ENCODE measurements at regions not wholly inside any gene's neighbourhood (a gene's known extent, or its start where the extent isn't known, plus 50 kb on each side); places are given as distances from the start of the nearest gene placed in this dataset.

DNA sequence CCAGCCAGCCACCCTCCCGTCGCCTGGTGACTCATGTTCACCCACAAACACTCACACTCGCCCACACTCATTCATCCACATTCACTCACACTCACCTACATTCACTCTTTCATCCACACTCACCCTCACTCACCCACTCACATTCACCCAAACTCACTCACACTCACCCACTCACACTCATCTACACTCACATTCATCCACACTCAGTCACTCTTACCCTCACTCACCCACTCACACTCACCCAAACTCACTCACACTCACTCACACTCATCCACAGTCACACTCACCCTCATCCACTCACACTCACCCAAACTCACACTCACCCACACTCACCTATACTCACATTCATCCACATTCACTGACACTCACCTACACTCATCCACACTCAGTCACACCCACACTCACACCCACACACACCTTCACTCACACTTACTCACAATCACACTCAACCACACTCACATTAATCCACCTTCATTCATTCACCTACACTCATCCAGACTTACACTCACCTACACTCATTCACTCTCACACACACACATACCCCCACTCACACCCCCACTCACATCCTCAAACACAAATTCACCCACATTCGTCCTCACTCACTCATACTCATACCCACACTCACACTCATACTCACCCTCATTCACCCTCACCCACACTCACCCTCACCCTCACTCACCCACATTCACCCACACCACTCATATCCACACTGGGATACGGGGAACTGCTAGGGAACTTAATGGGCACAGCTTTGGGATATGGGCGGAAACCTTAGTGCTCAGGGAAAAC lies 2221.6 kb upstream of the AGA start:
- H3K79me1 ChIP-seq (ENCODE audit: low read length) = no peaks in the 10 kb centered on the region
- H3K23ac ChIP-seq (ENCODE audit: low read length) = no peak overlapping the region
- H3K79me2 ChIP-seq (ENCODE audit: control insufficient read depth, insufficient read depth, low read length) = no peaks in the 10 kb centered on the region
- DNase-seq = no peak
- H2BK120ac ChIP-seq (ENCODE audit: low read depth, low read length) = no peak overlapping the region
- H3K9ac ChIP-seq (ENCODE audit: low read length) = no peak overlapping the region
- no peaks in the 10 kb centered on the region for H3K36me3 ChIP-seq (ENCODE audit: control insufficient read depth, insufficient read depth, low read length)
- H3K4ac ChIP-seq (ENCODE audit: low read depth, low read length) = no peak overlapping the region
- H3K4me2 ChIP-seq (ENCODE audit: low read length) = no peak overlapping the region
- WGBS (ENCODE audit: extremely low coverage, insufficient coverage, low lambda C conversion rate) = 100% methylated on average over 3 of the region's 6 CpGs
- H3K27ac ChIP-seq (ENCODE audit: low read depth, low read length) = no peak overlapping the region
- no peaks in the 10 kb centered on the region for H3K27me3 ChIP-seq (ENCODE audit: insufficient read depth, low read length, poor library complexity)
- H4K5ac ChIP-seq (ENCODE audit: low read length) = no peak overlapping the region
- no peak overlapping the region for H2BK15ac ChIP-seq (replicated peaks; ENCODE audit: low read depth)
- no peak overlapping the region for H2BK5ac ChIP-seq (ENCODE audit: low read length)
- no peak overlapping the region for H4K8ac ChIP-seq (ENCODE audit: low read depth, low read length)
- H2AK5ac ChIP-seq (ENCODE audit: low read length) = no peak overlapping the region
- no peak overlapping the region for H3K18ac ChIP-seq (ENCODE audit: low read length)
- H3K56ac ChIP-seq (ENCODE audit: low read length) = no peak overlapping the region
- no peaks in the 10 kb centered on the region for H3K4me1 ChIP-seq (ENCODE audit: control insufficient read depth, low read depth, low read length)
- no peak overlapping the region for H3K4me3 ChIP-seq (ENCODE audit: low read length)

DNA sequence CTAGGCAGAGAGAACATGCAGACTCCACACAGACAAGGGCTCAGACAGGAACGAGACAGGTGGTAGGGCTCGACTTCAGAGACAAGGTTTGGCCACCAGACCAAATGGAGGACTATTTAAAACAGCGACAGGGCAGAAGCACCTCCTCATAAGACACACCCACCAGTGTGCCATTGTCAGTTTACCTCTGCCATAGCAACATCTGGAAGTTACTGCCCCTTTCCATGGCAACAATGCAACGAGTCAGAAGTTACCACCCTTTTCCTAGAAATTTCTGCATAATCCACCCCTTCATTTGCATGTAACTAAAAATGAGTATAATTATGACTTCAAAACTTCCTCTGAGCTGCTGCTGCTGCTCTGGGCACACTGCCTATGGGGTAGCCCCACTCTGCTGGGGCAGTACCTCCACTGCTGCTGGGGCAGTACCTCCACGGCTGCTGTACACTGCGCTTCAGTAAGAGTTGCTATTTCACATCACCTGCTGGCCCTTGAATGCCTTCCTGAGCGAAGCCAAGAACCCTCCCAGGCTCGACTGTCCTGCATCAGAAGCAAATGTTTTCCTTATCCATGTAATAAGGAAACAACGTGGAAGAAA lies 2222.3 kb upstream of the AGA start:
- no peak overlapping the region for H2BK120ac ChIP-seq (ENCODE audit: low read depth, low read length)
- no peak overlapping the region for H3K4ac ChIP-seq (ENCODE audit: low read depth, low read length)
- peak; percentile 7 for DNase-seq
- H3K23ac ChIP-seq (ENCODE audit: low read length) = no peak overlapping the region
- H3K4me2 ChIP-seq (ENCODE audit: low read length) = no peak overlapping the region
- no peaks in the 10 kb centered on the region for H3K79me1 ChIP-seq (ENCODE audit: low read length)
- H3K27me3 ChIP-seq (ENCODE audit: insufficient read depth, low read length, poor library complexity) = no peaks in the 10 kb centered on the region
- H3K56ac ChIP-seq (ENCODE audit: low read length) = no peak overlapping the region
- no peak overlapping the region for H4K8ac ChIP-seq (ENCODE audit: low read depth, low read length)
- no peak overlapping the region for H2BK5ac ChIP-seq (ENCODE audit: low read length)
- no CpG with 5 or more reads among the region's 9 CpGs for WGBS (ENCODE audit: extremely low coverage, insufficient coverage, low lambda C conversion rate)
- H2BK15ac ChIP-seq (replicated peaks; ENCODE audit: low read depth) = no peak overlapping the region
- no peak overlapping the region for H3K27ac ChIP-seq (ENCODE audit: low read depth, low read length)
- H3K4me1 ChIP-seq (ENCODE audit: control insufficient read depth, low read depth, low read length) = no peaks in the 10 kb centered on the region
- no peaks in the 10 kb centered on the region for H3K36me3 ChIP-seq (ENCODE audit: control insufficient read depth, insufficient read depth, low read length)
- no peak overlapping the region for H2AK5ac ChIP-seq (ENCODE audit: low read length)
- H3K79me2 ChIP-seq (ENCODE audit: control insufficient read depth, insufficient read depth, low read length) = no peaks in the 10 kb centered on the region
- H3K4me3 ChIP-seq (ENCODE audit: low read length) = no peak overlapping the region
- no peak overlapping the region for H3K9ac ChIP-seq (ENCODE audit: low read length)
- no peak overlapping the region for H3K18ac ChIP-seq (ENCODE audit: low read length)
- no peak overlapping the region for H4K5ac ChIP-seq (ENCODE audit: low read length)

DNA sequence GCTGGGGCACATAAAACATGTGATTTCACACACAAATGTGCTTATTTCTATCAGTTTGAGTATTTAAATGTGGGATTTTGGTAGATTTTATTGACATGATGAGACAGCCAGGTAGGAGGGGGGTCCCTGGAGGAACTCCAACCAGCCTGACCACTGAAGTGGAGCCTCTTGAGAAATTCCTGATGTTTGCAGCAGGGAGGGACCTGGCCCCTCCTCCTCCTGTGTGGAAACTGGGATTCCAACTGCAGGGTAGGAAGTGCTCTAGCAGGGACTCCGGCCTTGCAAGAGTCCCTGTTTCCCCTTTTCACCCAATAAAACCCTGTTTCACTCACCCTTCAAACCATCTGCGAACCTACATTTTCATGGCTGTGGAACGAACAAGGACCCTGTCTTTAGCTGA lies 2224.0 kb upstream of the AGA start:
- Histone ChIP-seq H4K8ac (ENCODE audit: low read depth, low read length) (no peak overlapping the region), H3K4me2 (ENCODE audit: low read length) (no peak overlapping the region), H3K79me1 (ENCODE audit: low read length) (no peaks in the 10 kb centered on the region), H3K27me3 (ENCODE audit: insufficient read depth, low read length, poor library complexity) (no peaks in the 10 kb centered on the region), H2BK120ac (ENCODE audit: low read depth, low read length) (no peak overlapping the region), H4K5ac (ENCODE audit: low read length) (no peak overlapping the region), H3K36me3 (ENCODE audit: control insufficient read depth, insufficient read depth, low read length) (no peaks in the 10 kb centered on the region), H3K79me2 (ENCODE audit: control insufficient read depth, insufficient read depth, low read length) (no peaks in the 10 kb centered on the region), H3K4me3 (ENCODE audit: low read length) (no peak overlapping the region), H3K4ac (ENCODE audit: low read depth, low read length) (no peak overlapping the region), H3K4me1 (ENCODE audit: control insufficient read depth, low read depth, low read length) (no peaks in the 10 kb centered on the region), H2BK5ac (ENCODE audit: low read length) (no peak overlapping the region), H3K9ac (ENCODE audit: low read length) (no peak overlapping the region), H3K23ac (ENCODE audit: low read length) (no peak overlapping the region), H2BK15ac (replicated peaks; ENCODE audit: low read depth) (no peak overlapping the region), H2AK5ac (ENCODE audit: low read length) (no peak overlapping the region), H3K27ac (ENCODE audit: low read depth, low read length) (no peak overlapping the region), H3K56ac (ENCODE audit: low read length) (no peak overlapping the region), H3K18ac (ENCODE audit: low read length) (no peak overlapping the region)
- peak; percentile 67 for DNase-seq
- no CpG with 5 or more reads among the region's 3 CpGs for WGBS (ENCODE audit: extremely low coverage, insufficient coverage, low lambda C conversion rate)

DNA sequence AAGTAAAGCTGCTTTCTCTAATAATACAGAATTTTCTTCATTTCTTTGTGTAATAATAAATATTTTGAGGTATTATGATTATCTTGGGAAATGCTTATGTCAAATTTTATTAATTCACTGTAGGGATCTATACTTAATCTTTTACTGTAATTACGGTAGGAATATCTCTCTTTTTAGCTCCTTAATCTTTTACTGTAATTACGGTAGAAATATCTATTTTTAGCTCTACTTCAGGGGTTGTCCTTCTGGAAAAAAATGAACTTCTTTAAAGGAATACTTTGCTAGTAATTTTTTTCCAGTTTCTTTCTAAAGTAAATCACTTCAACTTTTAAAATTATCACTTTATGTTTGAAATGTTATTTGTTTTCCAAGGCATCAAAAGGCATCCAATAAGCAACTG lies 2229.4 kb upstream of the AGA start:
- no CpG with 5 or more reads among the region's 2 CpGs for WGBS (ENCODE audit: extremely low coverage, insufficient coverage, low lambda C conversion rate)
- H3K27me3 ChIP-seq (ENCODE audit: insufficient read depth, low read length, poor library complexity) = no peaks in the 10 kb centered on the region
- no peak overlapping the region for H3K4me2 ChIP-seq (ENCODE audit: low read length)
- no peak overlapping the region for H2BK120ac ChIP-seq (ENCODE audit: low read depth, low read length)
- H3K36me3 ChIP-seq (ENCODE audit: control insufficient read depth, insufficient read depth, low read length) = no peaks in the 10 kb centered on the region
- H4K8ac ChIP-seq (ENCODE audit: low read depth, low read length) = no peak overlapping the region
- H3K56ac ChIP-seq (ENCODE audit: low read length) = no peak overlapping the region
- no peak overlapping the region for H3K23ac ChIP-seq (ENCODE audit: low read length)
- no peaks in the 10 kb centered on the region for H3K79me1 ChIP-seq (ENCODE audit: low read length)
- no peak overlapping the region for H3K4ac ChIP-seq (ENCODE audit: low read depth, low read length)
- H3K4me1 ChIP-seq (ENCODE audit: control insufficient read depth, low read depth, low read length) = no peaks in the 10 kb centered on the region
- no peak overlapping the region for H3K4me3 ChIP-seq (ENCODE audit: low read length)
- no peaks in the 10 kb centered on the region for H3K79me2 ChIP-seq (ENCODE audit: control insufficient read depth, insufficient read depth, low read length)
- no peak overlapping the region for H2AK5ac ChIP-seq (ENCODE audit: low read length)
- no peak overlapping the region for H3K27ac ChIP-seq (ENCODE audit: low read depth, low read length)
- H2BK15ac ChIP-seq (replicated peaks; ENCODE audit: low read depth) = no peak overlapping the region
- H3K9ac ChIP-seq (ENCODE audit: low read length) = no peak overlapping the region
- no peak overlapping the region for H4K5ac ChIP-seq (ENCODE audit: low read length)
- H3K18ac ChIP-seq (ENCODE audit: low read length) = no peak overlapping the region
- H2BK5ac ChIP-seq (ENCODE audit: low read length) = no peak overlapping the region
- no peak for DNase-seq

DNA sequence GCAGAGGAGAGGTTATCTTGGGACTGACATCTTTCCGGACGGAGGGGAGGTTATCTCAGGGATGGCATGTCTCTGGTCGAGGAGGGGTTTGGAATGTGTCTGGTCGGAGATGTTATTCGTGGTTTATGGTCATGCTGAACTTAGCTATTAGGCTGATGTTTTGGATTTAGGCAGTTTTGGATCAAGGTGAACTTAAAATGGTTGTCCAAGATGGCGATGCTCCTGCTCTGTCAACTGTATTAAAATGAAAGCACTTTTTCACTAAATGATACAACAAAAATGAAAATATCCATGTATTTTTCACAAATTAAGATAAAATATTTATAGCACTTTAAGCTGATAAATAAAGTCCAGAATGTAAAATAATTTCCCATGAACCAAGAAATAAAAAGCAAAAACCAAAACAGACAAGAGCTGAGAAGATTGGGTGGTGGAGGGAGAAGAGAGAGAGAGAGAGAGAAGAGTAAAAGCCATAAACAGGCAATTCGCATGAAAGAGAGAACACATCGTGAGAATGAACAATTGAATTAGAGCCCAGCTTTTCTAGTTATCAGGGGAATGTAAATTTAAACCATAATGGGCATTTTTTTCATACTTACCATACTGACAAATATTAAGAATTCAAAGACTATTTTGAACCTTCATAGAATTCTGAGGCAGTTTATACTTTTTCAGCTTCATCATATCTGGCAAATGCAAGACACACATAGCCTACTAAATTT lies 2236.0 kb upstream of the AGA start:
- Histone ChIP-seq H3K9ac (ENCODE audit: low read length) (no peak overlapping the region), H2BK15ac (replicated peaks; ENCODE audit: low read depth) (no peak overlapping the region), H3K27me3 (ENCODE audit: insufficient read depth, low read length, poor library complexity) (no peaks in the 10 kb centered on the region), H3K23ac (ENCODE audit: low read length) (no peak overlapping the region), H3K4me3 (ENCODE audit: low read length) (no peak overlapping the region), H2BK120ac (ENCODE audit: low read depth, low read length) (no peak overlapping the region), H4K5ac (ENCODE audit: low read length) (no peak overlapping the region), H2AK5ac (ENCODE audit: low read length) (no peak overlapping the region), H3K27ac (ENCODE audit: low read depth, low read length) (no peak overlapping the region), H4K8ac (ENCODE audit: low read depth, low read length) (no peak overlapping the region), H3K4me2 (ENCODE audit: low read length) (no peak overlapping the region), H2BK5ac (ENCODE audit: low read length) (no peak overlapping the region), H3K36me3 (ENCODE audit: control insufficient read depth, insufficient read depth, low read length) (no peaks in the 10 kb centered on the region), H3K4ac (ENCODE audit: low read depth, low read length) (no peak overlapping the region), H3K18ac (ENCODE audit: low read length) (no peak overlapping the region), H3K4me1 (ENCODE audit: control insufficient read depth, low read depth, low read length) (no peaks in the 10 kb centered on the region), H3K79me2 (ENCODE audit: control insufficient read depth, insufficient read depth, low read length) (no peaks in the 10 kb centered on the region), H3K79me1 (ENCODE audit: low read length) (no peaks in the 10 kb centered on the region), H3K56ac (ENCODE audit: low read length) (no peak overlapping the region)
- no peak for DNase-seq
- no CpG with 5 or more reads among the region's 8 CpGs for WGBS (ENCODE audit: extremely low coverage, insufficient coverage, low lambda C conversion rate)

Measured in mesendoderm (in vitro differentiated cells).